Epithelial cell of proximal tubule (primary cell): ENCODE measurements at regions not wholly inside any gene's neighbourhood (a gene's known extent, or its start where the extent isn't known, plus 50 kb on each side); places are given as distances from the start of the nearest gene placed in this dataset.
"Not testable (repeated sequence)": the region's sequence is repeated elsewhere in the genome, so short reads cannot be mapped to it uniquely, and the experiment has no call there.

Experiments
- DNase-seq: peaks from one replicate; pipeline ENCODE4 v3.0.0-alpha.2; 2011; ENCODE audit warnings: low read depth
- H3K4me3 ChIP-seq: 2 replicates; pipeline ENCODE4 v1.5.1; 2011; ENCODE audit warnings: low read depth, mild to moderate bottlenecking, low read length
- TF ChIP-seq, protein P1 (sequence below): conservative IDR thresholded peaks from 2 replicates; pipeline ENCODE4 v1.5.1; 2012; ENCODE audit warnings: low read depth, mild to moderate bottlenecking, low read length

- not testable (repeated sequence) for DNase-seq, H3K4me3 ChIP-seq
These were observed 138.7 kb upstream of the GOLGA6L6 start for GRCh38 chr15:20680257-20680815.

DNA sequence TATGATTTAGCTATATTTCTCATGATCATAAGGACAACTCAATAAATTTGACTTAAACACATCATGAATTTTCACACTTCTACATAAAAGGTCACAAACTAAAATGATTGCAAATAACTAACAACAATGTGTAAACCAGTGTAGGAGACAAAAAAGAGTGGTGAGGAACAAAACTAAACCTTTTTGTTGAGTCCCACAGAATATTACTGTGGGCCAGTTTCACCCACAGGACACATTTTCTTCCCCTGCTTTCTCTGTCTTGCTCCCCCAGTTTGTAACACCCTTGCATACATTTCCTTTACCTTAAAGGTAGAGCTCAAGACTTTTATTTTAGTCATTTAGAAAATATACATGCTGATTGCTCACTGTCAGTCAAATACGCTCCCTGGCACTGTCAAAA is 130.9 kb upstream of the GOLGA6L6 start:
- no peak for DNase-seq
- H3K4me3 ChIP-seq: no peak overlapping the region
- TF ChIP-seq, protein P1, sequence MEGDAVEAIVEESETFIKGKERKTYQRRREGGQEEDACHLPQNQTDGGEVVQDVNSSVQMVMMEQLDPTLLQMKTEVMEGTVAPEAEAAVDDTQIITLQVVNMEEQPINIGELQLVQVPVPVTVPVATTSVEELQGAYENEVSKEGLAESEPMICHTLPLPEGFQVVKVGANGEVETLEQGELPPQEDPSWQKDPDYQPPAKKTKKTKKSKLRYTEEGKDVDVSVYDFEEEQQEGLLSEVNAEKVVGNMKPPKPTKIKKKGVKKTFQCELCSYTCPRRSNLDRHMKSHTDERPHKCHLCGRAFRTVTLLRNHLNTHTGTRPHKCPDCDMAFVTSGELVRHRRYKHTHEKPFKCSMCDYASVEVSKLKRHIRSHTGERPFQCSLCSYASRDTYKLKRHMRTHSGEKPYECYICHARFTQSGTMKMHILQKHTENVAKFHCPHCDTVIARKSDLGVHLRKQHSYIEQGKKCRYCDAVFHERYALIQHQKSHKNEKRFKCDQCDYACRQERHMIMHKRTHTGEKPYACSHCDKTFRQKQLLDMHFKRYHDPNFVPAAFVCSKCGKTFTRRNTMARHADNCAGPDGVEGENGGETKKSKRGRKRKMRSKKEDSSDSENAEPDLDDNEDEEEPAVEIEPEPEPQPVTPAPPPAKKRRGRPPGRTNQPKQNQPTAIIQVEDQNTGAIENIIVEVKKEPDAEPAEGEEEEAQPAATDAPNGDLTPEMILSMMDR: no peak

- H3K4me3 ChIP-seq: no peak overlapping the region
- no peak for DNase-seq
- TF ChIP-seq, protein P1: no peak
These were observed 130.1 kb upstream of the GOLGA6L6 start for GRCh38 chr15:20671675-20672074.

DNA sequence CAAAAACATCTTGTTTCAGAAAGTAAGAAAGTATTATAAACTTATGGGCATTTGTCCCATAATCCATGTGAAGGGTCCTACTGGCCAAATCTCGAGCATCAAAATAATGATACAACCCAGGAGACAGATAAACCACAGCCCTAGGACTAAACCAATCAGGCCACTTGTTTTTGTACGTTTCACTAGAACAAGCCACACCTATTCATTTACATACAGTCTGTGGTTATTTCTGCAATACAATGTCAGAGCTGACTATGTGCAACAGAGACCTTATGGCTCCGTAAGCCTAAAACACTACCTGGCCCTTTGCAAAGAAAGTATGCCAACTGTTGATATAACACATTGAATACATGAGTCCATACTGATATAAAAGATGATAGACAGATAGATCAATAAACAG is 124.8 kb upstream of the GOLGA6L6 start:
- DNase-seq, H3K4me3 ChIP-seq: not testable (repeated sequence)

DNA sequence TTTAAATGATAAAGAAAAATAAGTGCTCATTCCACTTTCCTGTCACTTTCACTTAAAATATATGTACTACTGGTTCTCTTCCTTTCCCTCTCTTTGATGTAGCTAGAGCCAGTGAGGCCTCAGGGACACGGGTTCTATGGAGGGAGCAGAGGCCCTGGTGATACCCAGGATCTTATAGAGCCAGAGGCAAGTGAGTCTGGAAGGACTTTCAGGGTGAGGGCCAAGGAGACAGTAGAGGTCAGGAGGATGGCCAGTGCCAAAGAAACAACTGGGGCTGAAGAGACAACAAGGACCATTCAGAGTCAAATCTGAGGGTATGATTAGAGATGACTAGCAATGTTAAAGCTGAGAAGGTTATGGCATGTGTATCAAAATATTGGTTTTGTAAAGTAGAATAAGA is 124.1 kb upstream of the GOLGA6L6 start:
- DNase-seq: no peak
- H3K4me3 ChIP-seq: no peak overlapping the region
- TF ChIP-seq, protein P1: no peak

DNA sequence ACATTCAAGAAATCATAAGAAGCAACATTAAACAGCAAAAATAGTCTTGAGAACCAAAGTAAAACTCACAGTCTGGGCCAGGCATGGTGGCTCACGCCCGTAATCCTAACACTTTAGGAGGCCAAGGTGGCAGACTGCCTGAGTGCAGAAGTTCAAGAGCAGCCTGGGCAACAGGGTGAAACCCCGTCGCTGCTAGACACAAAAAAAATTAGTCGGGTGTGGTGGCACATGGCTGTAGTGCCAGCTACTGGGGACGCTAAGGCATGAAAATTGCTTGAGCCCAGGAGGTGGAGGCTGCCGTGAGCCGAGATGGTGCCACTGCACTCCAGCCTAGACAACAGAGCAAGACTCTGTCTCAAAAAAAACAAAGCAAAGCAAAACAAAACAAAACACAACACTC is 117.7 kb upstream of the GOLGA6L6 start:
- DNase-seq: no peak
- no peak overlapping the region for H3K4me3 ChIP-seq
- TF ChIP-seq, protein P1: no peak

DNA sequence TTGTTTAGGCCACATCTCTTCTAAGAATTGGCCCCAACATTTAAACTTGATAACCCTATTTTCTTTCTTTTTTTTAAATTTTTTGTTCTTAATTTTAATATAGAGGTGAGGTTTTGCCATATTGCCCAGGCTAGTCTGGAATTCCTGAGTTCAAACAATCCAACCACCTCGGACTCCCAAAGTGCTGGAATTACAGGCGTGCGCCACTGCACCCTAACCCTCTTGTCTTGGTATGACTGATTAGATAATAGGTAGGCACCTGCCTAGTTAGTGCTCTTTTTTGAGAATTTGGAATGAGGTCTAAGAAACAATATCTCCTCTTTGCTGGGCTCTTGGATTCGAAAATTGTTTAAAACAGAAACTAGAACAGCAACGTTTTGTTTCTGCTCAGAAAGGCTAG is 116.4 kb upstream of the GOLGA6L6 start:
- TF ChIP-seq, protein P1: no peak
- DNase-seq: no peak

DNA sequence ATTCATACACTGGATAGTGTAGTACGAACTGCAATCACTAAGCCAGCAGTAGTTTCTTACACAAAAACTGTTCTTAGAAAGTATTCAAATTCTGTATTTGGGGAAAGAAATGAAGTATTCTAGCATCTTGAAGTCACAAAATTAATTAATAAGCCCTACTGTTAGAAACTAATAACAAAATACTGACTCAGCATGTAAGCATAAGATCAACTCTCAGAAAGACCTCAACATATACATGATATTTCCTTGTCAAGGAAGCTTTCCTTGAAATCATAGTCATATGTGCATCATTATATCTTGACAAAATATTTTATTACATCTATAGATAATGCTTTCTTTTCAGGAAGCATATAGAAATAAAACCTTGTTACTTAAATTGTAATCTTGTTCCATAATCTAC is 115.5 kb upstream of the GOLGA6L6 start:
- TF ChIP-seq, protein P1: no peak
- H3K4me3 ChIP-seq: no peak overlapping the region
- no peak for DNase-seq

More for the DNA sequence above, 116.4 kb upstream of the GOLGA6L6 start:
- H3K4me3 ChIP-seq: no peak overlapping the region
